AG04450 (cell line): ENCODE measurements at regions not wholly inside any gene's neighbourhood (a gene's known extent, or its start where the extent isn't known, plus 50 kb on each side); places are given as distances from the start of the nearest gene placed in this dataset.

Experiments used
- CTCF ChIA-PET: fragments of 300-600, 350-600 bp; formaldehyde crosslinking; extraction: SDS; loops from one replicate; lab custom pipeline; 2022; ENCODE audit warnings: antibody characterized with exemption, inconsistent platforms; lab: Charles Lee
- POLR2A ChIA-PET: fragments of 350-600 bp; formaldehyde crosslinking; extraction: SDS; loops from one replicate; lab custom pipeline; 2021; ENCODE audit warnings: antibody characterized with exemption, inconsistent platforms; lab: Yijun Ruan, JAX
- DNase-seq: peaks from one replicate; pipeline ENCODE4 v3.0.0-alpha.2; 2011; ENCODE audit warnings: low read depth, low spot score
- H3K27ac ChIP-seq: one replicate; pipeline ENCODE4 v1.5.1; 2012; ENCODE audit warnings: low read depth, low read length, control low read depth
- H3K27me3 ChIP-seq: one replicate; pipeline ENCODE4 v1.6.0; 2012; ENCODE audit warnings: low read length; ENCODE audit not compliant: control insufficient read depth, insufficient read depth
- H3K4me3 ChIP-seq: 2 replicates; pipeline ENCODE4 v1.5.1; 2011; ENCODE audit warnings: mild to moderate bottlenecking, low read depth, low read length, control low read depth
- H3K9me3 ChIP-seq: 2 replicates; pipeline ENCODE4 v1.5.1; 2012; ENCODE audit warnings: low read length; ENCODE audit not compliant: control insufficient read depth, insufficient read depth
- CTCF ChIP-seq: IDR thresholded peaks from 2 replicates; pipeline ENCODE4 v1.5.1; 2011; ENCODE audit warnings: low read depth, low read length, control low read depth, inconsistent platforms

- TF ChIP-seq CTCF = no peak
- POLR2A ChIA-PET = no interaction called here
- no peaks in the 10 kb centered on the region for H3K27me3 ChIP-seq
- no peaks in the 10 kb centered on the region for H3K9me3 ChIP-seq
- DNase-seq = peak; percentile 18
- CTCF ChIA-PET = no interaction called here
- no peak overlapping the region for H3K4me3 ChIP-seq
- H3K27ac ChIP-seq = no peak overlapping the region
Measured at GRCh38 chr9:106718936-106719335, 144.0 kb upstream of the ZNF462 start.

- DNase-seq = no peak
- no peak overlapping the region for H3K27ac ChIP-seq
- no peak for TF ChIP-seq CTCF
- no peaks in the 10 kb centered on the region for H3K27me3 ChIP-seq
- ChIA-PET POLR2A (no interaction called here), CTCF (no interaction called here)
- no peaks in the 10 kb centered on the region for H3K9me3 ChIP-seq
- H3K4me3 ChIP-seq = no peak overlapping the region
Measured at GRCh38 chr9:106722051-106722753, 140.8 kb upstream of the ZNF462 start.

- no peak for TF ChIP-seq CTCF
- ChIA-PET CTCF (no interaction called here), POLR2A (no interaction called here)
- no peaks in the 10 kb centered on the region for H3K9me3 ChIP-seq
- H3K4me3 ChIP-seq = no peak overlapping the region
- no peak for DNase-seq
- no peak overlapping the region for H3K27ac ChIP-seq
- H3K27me3 ChIP-seq = no peaks in the 10 kb centered on the region
Measured at GRCh38 chr9:106723926-106724325, 139.0 kb upstream of the ZNF462 start.

GRCh38 chr9:106724566-106724965 is 138.4 kb upstream of the ZNF462 start:
- TF ChIP-seq CTCF = no peak
- DNase-seq = no peak
- Histone ChIP-seq H3K27ac (no peak overlapping the region), H3K9me3 (no peaks in the 10 kb centered on the region), H3K27me3 (no peaks in the 10 kb centered on the region), H3K4me3 (no peak overlapping the region)
- POLR2A ChIA-PET = no interaction called here
- CTCF ChIA-PET = no interaction called here

- no peak for TF ChIP-seq CTCF
- no peaks in the 10 kb centered on the region for H3K27me3 ChIP-seq
- no peak overlapping the region for H3K27ac ChIP-seq
- no peak overlapping the region for H3K4me3 ChIP-seq
- H3K9me3 ChIP-seq = no peaks in the 10 kb centered on the region
- CTCF ChIA-PET = no interaction called here
- no peak for DNase-seq
- POLR2A ChIA-PET = no interaction called here
Measured at GRCh38 chr9:106726070-106726815, 136.7 kb upstream of the ZNF462 start.
